Germinal center (tissue), 1 donor: ENCODE measurements at regions not wholly inside any gene's neighbourhood (a gene's known extent, or its start where the extent isn't known, plus 50 kb on each side); places are given as distances from the start of the nearest gene placed in this dataset.

ENCODE experiments used
- DNase-seq: peaks from one replicate; pipeline ENCODE4 v3.0.0; 2012; ENCODE audit warnings: mixed read lengths, low spot score

DNA sequence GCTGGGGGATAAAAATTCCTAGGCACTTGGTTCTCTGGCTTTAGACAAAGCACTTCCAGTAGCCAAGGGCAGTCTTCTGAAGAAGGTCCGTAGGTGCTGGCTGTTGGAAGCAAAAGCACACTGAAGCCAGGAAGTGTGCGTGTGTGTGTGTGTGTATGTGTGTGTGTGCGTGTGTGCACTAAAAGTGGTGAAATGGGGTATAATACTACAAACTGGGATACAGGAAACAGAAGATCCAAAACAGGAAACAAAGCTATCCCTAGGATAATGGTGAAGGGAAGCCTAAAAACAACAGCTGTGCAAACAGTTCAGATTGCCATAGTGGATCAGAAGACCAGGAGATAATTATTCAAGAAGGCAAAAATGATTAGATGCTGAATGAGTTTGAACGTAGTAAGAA is 103.4 kb downstream of the IL20RB start:
- DNase-seq = no peak

DNA sequence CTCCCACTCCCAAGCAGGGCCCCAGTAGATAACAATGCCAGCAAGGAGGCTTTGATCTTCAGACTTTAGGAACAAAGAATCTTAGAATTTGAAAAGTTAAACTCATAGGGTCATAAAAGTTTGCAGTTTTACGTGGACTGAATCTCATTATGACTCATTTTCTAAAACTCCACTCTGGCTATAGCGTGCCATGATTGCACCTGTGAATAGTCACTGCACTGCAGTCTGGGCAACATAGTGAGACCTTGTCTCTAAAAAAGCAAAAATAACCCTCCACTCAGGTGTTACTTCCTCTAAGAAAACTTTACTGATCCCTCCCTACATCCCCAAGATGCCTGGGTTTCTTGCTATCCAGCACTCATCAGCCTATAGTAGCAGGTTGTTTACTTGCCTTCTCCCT is 104.5 kb downstream of the IL20RB start:
- no peak for DNase-seq

DNA sequence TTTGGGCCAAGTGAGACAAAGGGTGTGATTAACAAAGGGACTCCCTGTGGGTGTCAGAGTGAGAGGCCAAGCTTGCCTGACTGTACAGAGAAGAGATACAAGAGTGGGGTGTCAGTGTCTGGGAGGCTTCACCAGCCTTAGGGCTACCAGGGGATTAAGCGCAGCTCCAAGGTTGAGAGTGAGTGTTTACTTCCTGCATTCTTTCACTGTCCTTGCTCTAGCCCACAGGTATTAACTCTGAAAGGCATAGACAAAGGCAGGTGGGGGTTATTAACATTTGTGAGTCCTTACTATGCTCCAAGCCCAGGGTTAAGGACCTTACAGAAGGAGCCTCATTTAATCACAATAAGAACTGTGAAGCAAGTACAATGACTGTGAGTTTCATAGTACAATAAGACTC is 107.6 kb downstream of the IL20RB start:
- no peak for DNase-seq

DNA sequence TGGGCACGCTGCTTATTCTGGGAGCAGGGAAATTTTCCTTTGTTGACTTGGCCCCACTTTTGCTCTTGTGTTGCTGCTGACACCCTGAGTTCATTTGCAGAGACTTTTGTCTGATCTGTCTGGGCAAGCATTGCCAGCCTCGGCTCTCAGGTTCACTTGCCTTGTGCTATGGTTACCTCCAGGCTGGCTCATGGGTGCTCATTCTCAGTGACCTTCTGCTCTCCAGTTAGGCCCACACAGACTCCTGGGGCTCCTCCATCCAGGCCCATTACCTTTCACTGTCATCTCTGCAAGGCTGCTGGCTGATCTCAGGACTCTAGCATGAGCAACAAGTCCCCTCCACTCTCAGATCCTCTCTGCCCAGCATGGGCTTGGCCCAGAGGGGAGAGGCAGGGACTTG is 108.3 kb downstream of the IL20RB start:
- no peak for DNase-seq

DNA sequence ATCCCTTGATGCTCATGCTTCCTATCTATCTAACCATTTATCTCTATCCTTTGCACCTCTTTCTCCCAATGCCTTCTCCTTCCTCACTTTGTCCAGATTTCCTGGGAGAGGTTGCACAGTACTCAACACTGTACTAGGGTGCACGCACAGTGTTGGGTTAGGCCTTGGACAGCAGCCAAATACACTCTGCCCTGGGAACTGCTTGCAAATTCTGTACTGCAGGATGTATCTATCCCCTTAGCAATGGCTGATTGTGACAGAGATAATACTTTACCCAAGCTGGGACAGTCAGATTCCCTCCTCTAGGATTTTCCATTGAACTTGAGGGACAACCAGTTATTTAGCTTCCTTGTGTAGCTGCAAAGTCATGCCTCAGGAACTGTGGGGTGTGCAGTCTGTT is 113.3 kb downstream of the IL20RB start:
- no peak for DNase-seq

DNA sequence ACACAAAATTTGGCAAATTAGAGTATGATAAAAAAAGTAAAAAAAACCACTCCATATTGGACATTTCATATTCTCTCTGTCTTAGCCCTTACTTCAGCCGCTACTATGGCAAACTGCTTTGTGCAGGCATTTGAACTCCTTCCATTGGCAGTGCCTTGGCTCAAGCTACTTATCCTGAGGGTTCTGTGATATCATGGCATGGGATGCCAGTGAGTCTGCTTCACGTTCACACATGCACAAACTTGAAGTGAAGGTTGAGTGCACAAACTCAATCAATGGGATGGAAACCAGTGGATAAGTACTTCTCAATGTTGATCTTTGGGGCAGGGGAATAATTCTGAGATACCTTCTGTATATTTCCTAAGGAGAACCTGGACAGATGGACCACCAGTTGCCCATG is 117.2 kb downstream of the IL20RB start:
- no peak for DNase-seq

DNA sequence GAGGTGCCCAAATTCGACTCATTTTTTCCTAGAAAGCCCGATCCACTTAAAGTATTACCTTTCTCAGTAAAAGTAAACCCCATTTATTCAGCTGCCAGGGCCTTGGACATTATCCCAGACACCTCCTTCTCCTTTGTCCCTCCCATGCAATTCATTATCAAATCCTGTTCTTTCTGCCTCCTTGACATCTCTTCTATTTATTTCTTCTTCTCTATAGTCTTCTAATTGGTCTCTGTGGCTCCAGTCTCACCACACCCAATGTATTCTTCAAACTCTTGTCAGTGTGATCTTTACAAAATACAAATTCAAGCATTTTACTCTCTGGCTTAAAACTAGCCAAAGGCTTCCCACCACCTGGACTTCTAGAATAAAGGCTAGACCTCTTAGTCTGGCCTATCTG is 120.3 kb downstream of the IL20RB start:
- DNase-seq = no peak

DNA sequence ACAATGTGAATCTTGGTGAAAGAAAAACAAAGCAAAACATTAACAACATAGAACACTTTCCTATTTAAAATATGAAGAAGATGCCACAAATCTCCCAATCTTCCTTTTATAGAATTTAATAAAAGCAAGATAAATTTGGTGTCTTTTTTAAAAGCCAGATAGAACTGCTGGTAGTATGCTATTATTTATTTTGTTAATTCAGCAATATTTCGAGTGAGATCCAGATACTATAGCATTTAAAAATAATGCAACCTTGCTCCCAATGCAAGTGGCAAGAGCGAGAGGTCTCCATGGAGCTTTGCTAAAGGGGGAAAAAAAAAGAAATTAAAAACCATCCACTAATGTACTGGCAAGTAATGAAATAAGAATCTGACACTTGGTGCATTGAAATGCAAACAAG is 121.8 kb downstream of the IL20RB start:
- no peak for DNase-seq

DNA sequence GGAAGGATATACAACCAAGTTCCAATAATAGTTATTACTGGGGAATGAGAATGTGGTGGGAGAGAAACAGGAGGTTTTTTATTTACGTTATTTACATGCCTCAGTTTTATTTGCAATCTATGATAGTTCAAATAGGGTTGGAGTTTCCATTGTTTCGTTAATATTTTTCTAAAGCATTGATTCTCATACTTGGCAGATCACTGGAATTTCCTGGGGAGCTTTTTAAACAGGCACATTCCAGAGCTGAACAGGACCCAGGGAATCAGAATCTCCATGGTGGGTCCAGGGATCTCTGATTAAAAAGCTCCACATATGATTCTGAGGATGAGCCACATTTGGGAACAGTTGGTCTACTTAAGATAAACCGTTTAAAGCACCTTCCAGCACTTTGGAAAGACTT is 123.9 kb downstream of the IL20RB start:
- DNase-seq = no peak

DNA sequence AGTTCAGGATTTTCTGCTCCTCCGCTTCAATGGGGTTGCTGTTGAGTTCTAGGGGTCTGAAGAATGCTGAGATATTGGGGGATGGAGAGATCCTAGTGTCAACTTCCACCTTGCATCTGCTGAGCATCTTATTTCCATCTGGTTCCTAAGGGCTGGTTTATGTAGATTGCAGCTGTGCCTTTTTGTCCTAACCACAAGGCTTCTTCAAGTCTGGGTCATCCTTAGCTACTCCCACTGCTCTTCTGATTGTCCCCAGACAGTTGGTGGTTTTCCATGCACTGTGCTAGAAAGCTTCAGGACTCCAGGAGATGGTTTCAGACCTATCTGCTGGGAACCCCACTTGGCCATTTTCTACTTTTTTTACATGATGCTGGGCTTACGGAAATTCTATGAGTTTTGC is 125.0 kb downstream of the IL20RB start:
- DNase-seq = no peak

DNA sequence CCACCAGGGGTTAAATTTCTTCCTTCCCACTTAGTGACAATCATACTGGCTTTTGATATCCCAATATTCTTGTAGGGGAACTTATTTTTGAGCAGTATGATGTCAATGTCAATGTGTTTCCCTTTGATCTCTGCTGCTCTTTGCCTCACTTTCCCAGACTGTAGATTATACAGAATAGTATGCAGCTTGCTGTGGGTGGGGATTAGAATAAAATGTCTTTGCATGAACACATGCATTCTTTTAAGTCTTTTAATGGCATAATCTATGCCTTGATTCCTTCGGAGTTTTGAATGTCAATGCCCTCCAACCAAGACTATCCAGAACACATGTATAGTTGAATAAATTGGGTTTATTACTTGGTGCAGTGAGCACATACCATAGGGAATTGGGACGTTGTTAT is 125.5 kb downstream of the IL20RB start:
- no peak for DNase-seq

DNA sequence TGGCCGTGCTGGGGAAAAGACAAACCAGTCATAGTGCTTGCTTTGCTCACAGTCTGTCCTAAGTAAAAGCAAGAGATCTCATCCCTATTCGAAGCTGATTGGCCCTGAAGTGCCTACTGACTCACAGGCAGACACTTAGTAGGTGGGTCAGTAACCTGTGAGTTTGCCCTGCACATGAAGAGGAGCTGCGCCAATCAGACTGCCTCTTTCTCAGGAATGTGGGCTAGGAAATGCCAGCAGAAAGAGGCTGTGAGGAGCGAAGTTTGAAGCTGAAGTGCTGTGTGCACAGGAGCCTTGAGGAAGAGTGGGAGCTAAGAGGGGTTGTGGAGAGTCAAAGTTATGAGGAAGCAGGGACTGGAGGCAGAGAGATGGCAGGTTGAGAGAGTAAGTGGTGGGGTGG is 126.8 kb downstream of the IL20RB start:
- DNase-seq = no peak

DNA sequence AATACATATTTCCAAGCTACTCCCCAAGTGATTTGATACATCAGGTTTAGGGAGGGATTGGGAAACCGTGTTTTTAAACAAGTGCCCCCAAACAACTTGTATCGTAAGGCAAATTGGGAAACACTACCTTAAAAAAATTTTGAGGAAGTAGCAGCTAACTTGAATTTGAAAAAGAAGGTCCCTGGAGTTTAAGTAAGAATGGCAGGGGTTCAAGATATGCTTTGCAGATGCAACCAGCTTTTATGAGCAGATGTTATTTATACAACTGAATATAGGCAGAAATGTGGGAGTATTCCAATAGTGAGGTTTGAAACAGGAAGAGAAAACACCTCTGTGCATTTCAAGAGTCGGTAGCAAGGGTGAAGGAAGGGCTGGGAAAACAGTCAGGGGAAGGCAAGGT is 139.6 kb downstream of the IL20RB start:
- DNase-seq = no peak

DNA sequence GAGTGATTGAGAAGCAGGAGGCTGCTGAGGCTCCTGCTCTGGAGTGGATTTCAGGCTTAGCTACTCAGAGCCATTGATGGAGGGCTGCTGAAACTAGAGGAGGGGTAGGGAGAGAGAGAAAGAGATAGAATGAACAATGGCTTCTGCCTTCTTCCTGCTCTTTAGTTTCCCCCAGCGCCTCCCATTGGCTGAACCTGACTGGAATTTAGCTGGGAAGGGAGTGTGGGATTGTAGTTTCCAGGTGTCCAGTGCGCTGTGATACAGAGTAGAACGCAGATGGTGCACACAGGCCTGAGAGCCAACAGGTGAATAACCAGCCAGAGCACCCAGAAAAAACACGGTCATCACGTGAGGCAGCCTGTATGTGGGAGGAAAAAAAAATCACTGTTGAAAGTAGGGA is 140.1 kb downstream of the IL20RB start:
- DNase-seq = no peak

DNA sequence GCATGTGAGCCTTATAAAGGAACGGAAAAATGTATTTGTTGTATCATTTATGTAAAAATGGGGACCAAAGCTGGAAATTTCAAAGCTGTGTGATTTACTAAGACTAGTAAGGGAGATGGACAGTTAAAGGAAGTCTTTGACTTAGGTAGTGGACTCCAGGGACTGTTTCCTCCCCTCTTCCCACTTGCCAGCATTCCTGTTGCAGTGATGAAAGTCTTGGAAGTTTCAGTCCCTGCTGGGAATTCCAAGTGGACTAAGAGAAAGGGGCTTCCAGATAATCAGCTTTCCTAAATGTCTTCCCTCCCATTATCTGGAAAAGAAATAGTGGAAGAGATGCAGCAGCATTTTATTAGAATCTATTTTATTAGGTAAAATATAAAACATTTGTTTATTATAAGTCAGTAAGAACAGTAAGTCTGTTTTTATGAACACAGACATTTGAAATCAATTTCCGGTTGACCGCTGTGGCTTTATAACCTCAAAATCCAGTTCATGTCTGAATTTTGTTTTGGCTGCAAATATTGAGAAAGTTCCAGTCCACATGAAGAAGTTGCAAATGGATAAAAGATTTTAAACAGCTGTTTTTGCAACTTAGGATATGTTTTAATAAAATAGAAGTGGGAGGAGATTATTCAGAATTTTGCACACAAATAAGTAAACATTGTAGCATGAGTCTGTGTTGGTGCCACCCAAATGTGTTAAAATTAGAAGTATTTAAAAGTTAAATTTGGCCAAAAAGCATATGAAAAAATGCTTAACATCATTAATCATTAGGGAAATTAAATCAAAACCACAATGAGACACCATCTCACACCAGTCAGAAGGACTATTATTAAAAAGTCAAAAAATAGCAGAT is 141.8 kb downstream of the IL20RB start:
- no peak for DNase-seq

DNA sequence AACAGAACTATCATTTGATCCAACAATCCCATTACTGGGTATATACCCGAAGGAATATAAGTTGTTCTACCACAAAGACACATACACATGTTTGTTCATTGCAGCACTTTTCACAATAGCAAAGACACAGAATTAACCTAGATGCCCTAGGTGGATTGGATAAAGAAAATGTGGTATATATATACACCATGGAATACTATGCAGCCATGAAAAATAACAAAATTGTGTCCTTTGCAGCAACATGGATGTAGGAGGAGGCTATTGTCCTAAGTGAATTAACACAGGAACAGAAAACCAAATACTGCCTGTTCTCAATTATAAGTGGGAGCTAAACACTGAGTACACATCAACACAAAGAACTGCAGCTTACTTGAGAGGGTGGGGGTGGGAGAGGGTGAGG is 142.5 kb downstream of the IL20RB start:
- DNase-seq = no peak

DNA sequence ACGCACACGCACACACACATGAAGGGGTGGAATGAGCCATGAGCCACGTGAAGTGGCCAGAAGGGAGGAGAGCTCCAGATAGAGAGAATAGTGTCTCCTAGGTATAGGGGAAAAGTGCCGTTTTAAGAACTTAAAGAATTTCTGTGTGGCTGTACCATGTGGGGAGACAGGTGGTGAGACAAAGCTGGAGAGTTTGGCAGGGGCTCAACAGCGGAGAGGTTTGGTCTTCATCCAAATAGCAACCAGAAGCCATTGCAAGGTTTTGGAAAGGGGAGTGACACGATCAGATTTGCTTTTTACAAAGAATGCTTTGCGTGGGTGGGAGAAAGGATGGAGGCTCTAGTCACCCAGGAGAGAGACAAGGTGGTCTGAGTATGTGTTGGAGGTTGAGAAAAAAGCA is 146.0 kb downstream of the IL20RB start:
- DNase-seq = no peak

DNA sequence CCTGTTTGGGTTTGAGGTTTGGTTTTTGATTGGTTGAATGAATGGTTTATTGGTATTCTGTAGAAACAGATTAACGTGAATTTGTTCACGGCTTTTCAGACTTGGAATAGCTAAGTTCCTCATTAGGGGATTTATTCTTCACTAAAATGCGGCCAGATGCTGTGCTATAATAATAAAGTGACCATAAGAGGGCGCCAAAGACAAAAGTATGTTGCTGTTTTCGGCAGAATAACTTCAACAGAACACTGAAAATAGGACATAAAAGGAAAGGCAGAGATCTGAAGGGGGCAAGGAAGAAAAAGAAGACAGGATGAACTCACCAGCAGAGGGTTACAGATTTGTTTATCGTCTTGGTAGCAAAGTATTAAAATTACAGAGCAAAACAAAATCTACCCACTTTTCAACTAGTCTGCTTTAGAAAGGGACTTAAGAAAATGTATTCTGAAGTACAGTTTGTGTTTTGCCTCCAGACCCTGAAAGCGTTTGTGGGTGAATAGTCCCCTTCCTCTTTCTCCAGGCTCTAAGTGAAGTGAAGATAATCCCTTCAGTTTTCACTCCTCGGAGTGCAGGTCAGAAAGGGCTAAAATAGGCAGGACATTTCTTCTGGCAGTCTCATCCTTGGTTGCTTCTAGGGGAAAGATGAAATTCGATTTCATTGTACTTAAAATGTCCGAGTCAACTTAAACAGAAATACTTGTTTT is 147.6 kb downstream of the IL20RB start:
- peak; percentile 33 for DNase-seq

DNA sequence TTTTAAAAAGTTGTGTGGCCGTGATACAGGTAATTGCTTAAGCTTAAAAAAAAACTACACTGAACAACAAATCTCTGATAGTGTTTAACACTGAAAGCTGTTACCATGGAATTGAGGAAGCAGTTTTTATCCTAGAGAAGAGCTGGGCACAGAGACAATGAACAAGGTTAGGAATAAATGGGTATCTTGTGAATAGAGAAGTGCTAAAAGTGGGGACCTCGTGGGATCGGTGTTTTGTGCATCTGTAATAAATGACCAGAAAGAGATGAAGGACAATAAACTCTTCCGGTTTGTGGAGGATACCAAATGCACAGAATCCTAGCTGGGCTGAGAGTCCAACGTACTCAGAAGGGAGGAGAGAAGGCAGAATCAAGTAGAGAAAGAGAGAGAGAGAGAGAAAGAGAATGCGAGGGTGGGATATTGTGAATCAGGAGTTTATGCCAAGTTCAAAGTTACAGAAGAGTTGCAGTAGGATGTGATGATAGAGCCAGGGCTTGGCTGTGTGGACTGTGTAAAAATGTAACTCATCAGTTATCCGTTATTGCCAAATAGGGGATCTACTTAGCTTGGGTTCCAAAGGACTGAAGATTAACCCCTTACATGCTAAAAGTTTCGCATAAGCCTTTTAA is 148.9 kb downstream of the IL20RB start:
- no peak for DNase-seq

DNA sequence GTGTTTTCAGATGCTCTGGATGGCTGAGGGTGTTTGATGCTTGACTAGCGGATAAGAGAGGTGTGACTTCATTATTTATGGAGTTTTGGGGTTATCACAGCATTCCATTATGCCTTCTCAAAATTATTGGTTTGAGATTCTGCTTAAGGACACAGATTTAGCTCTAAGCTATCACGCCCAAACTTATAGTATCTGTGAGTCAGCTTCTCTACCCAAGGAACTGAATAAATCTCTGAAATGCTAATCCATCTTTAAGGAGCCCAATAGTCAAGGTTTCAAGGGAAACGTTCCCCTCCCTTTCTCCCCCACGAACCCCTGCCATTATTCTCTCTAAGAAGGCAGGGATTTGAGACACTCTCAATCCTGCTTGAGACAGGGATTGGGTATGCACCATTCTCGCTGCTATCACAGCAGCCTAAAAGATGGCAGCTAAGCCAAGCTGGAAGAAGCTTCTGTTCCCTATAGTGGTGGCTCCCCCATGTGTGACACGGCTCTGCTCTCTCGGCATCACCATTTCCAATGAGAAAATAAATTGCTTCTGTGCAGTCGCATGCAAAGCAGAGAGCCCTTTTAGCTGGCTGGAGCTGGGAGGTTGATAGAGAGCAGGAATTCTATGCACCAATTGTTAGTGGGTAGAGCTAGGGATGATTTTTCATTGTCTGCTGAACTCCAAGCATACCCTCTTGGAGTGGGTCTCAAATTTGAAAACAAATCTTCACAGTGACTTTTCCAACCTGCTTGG is 151.1 kb downstream of the IL20RB start:
- no peak for DNase-seq

DNA sequence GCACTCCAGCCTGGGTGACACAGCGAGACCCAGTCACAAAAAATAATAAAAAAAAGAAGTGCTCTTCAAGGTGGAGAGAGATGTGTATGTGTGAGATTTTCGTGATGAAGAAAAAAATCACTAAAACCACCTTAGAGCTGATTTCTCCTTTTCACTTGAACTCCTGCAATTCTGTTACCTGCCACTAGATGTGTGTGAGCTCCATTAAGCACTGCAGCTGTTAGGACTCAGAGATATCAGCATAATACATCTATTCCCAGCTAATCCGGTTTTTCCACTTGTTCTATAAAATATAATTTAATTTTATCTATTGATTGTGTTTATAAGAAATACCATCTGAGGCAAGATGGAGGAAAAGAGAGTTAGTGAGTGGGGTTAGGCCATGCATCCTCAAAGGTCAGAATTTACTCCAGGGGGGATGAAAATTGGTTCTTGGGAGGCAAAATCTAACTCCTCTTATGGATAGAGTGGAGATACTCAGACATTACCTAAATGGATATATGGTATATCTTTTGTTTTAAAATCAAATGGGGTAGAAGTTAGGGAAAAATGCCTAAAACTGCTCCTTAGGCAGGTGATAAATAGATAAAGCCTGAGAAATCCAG is 152.7 kb downstream of the IL20RB start:
- DNase-seq = peak; percentile 17

DNA sequence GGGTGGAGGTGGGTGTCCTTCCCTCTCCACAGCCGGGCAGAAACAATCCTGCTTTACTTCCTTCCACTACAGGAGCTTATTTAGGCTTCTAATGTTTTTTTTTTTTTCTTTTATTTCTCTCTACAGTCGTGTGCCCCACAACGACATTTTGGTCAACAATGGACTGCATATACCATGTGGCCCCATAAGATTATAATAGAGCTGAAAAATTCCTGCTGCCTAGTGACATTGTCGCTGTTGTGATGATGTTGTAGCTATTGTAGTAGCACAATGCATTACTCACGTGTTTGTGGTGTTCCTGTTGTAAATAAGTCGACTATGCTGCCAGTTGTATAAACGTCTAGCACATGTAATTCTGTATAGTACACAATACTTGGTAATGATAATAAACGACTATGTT is 153.7 kb downstream of the IL20RB start:
- DNase-seq = no peak
